ENCODE measurements at regions not wholly inside any gene's neighbourhood (a gene's known extent, or its start where the extent isn't known, plus 50 kb on each side); places are given as distances from the start of the nearest gene placed in this dataset.

DNA sequence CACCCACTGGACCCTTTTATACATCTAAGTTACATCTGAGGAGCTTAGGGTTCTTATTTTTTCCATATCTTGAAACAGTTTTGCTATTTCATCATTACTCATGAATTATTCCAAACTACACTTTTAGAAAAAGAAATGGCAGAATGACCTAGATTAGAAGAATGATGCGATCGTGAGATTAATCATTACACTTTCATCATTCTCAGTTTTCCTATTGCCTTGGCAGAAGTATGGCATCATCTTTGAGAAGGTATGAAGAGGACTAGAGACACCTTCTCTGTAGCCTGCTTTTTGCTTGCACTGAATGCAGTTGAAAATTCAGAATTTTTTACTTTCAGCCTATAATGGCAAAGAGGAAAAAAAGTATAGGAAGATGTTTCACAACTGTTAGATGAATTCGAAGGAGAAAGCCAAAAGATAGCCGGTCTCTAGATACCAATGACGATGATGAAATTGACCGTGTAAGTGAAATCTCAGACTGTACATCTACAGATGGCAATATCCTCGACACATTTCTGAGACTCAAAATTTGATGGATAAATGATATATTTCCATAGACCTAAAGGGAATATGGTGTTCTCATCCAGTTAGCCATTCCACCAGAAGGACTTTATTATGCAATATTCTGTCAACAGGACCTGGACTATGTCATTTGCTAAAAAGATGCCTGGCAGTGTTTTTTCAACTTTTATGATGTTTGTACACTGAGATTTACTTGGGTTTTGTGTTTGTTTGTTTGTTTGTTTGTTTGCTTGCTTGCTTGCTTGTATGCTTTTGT, 191.8 kb downstream of the TOMM20 start:
- no peak for DNase-seq (ENCODE audit: low read depth, low spot score)

DNA sequence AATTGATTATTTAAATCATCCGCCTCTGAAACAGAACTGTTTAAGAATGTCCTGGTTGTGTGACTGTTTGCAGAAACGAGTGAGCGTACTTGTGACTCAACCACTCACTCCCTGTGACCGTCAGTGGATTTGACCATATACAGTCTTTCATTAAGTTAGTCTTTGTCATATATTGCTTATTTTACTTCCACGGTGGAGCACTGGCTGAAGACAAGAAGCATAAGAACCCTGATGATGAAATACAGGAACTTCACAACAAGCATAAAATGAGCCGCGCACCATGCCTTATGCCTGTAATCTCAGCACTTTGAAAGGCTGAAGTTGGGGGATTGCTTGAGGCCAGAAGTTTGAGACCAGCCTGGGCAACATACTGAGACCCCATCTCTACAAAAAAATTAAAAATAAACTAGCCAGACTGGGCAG, 194.0 kb downstream of the TOMM20 start:
- no peak for DNase-seq (ENCODE audit: low read depth, low spot score)

- no peak for DNase-seq (ENCODE audit: low read depth, low spot score)
Observed at GRCh38 chr1:234933475-234933874, 195.2 kb downstream of the TOMM20 start.

DNA sequence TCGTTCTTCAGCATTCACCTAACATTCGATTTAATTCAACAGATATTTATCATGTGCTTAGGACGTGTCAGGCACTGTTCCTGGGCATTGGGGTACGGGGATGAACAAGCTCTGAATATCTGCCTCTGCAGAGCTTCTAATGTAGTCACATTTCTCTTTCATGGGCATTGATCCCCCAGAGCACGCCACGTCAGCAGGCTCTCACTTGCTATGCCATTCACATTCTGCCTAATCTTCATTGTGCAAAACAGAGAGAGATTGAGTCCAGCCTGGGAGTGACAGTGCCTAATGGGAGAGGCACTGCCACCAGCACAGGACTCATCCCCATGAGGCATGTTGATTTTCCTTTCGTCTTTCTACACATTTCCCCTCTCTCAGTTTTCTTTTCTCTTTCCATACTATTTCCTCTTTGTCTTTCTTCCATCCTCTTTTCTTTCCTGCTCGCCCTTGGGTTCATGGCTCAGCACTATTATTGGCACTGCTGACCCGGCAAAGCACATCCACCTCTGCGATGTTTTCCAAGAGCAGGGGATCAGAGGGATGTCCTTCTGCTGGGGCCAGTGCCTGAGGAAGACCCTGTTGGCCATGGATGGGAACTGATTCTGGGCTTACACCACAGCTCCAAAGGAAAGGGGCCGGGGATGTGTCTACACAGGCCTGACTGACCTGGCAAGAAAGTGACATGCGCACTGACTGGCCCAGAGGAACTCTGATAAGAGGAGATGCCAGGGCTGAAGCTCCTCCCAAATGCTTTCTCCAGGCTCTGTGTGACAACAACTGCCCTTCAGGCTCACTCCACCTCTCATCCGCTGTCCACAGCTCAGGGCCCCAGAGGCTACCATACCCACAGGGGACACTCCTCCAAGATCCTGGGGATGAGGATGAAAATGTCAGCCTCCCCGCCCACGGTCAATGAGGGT, 195.9 kb downstream of the TOMM20 start:
- DNase-seq (ENCODE audit: low read depth, low spot score): no peak

GRCh38 chr1:234932106-234932505, 196.5 kb downstream of the TOMM20 start:
- DNase-seq (ENCODE audit: low read depth, low spot score): no peak

DNA sequence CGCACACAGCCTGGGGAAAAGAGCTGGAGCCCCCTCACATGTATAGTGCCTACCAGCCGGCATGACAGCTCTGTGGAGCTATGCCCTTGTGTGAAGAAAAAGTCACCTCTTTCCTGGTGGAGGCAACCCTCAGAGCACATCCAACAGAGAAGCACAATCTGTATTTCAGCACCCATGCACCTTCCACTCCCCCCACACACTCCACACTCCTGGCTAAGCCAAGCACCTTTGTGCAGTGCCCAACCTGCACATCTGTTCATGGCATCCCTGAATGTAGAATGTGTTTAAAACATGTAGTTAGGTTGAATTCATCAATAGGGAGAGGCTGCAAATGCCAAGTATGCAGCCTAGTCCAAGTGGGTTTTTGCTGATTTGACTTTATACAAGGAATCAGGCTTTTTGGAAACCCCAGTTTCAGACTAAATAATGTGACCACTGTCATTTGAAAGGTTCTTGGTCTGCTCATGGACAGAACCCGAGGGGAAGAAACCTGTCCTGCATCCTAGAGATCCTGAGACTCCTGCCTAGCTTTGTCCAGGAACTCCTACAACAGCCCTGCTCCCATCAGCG, 197.1 kb downstream of the TOMM20 start:
- no peak for DNase-seq (ENCODE audit: low read depth, low spot score)

DNA sequence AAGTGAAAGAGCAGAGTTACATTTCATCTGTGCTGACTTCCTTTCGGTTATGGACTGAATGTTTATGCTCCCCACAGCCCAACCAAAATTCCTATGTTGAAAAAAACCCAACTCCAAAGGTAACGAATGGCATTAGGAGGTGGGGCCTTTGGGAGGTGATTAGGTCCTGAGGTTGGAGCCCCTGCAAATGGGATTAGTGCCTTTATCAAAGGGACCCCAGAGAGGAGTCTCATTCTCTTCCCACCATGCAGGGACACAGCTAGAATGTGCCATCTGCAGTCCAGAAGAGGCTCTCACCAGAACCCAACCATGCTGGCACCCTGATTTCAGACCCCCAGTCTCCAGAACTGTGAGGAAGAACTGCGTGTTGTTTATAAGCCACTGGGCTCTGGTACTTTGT, 199.3 kb downstream of the TOMM20 start:
- DNase-seq (ENCODE audit: low read depth, low spot score): no peak

- no peak for DNase-seq (ENCODE audit: low read depth, low spot score)
Observed at GRCh38 chr1:234928642-234929041, 200.0 kb downstream of the TOMM20 start.

- DNase-seq (ENCODE audit: low read depth, low spot score): no peak
Observed at GRCh38 chr1:234927971-234928640, 200.5 kb downstream of the TOMM20 start.

GRCh38 chr1:234927312-234927970, 201.2 kb downstream of the TOMM20 start:
- no peak for DNase-seq (ENCODE audit: low read depth, low spot score)

DNA sequence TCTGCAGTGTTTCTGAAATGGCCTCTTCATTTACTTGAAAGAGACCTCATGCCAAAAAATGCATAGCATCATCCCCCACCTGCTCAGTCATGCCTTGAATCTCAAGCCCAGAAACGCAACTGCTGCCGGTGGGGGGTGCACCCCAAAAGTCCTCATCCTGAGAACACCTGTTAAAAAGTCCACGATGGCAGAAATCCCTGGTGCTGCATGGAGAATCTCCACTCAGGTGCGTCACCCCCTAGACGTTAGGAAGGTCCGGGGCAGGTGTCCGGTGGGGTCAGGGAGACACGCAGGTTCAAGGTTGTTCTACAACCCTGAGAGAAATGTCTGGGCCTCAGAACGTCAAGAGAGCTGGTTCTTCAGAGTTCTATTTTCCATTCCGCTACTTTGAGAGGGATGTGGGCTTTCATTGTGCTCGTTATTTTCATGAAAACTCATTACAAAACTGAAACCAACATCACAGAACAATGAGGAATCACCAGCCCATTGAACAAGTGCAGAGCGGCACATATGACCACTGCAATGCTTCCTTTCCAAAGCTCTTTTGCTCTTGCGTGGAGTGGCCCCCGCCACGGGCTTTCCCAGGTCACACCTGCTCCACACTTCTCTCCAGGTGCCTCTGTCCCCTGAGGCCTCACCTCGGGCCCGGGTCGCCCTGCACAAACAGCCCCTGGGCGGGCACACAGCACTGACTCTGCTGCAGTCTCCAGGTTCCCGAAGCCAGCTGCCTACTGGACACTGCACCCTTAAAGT, 201.9 kb downstream of the TOMM20 start:
- no peak for DNase-seq (ENCODE audit: low read depth, low spot score)

- DNase-seq (ENCODE audit: low read depth, low spot score): no peak
Observed at GRCh38 chr1:234926264-234926558, 202.4 kb downstream of the TOMM20 start.

DNA sequence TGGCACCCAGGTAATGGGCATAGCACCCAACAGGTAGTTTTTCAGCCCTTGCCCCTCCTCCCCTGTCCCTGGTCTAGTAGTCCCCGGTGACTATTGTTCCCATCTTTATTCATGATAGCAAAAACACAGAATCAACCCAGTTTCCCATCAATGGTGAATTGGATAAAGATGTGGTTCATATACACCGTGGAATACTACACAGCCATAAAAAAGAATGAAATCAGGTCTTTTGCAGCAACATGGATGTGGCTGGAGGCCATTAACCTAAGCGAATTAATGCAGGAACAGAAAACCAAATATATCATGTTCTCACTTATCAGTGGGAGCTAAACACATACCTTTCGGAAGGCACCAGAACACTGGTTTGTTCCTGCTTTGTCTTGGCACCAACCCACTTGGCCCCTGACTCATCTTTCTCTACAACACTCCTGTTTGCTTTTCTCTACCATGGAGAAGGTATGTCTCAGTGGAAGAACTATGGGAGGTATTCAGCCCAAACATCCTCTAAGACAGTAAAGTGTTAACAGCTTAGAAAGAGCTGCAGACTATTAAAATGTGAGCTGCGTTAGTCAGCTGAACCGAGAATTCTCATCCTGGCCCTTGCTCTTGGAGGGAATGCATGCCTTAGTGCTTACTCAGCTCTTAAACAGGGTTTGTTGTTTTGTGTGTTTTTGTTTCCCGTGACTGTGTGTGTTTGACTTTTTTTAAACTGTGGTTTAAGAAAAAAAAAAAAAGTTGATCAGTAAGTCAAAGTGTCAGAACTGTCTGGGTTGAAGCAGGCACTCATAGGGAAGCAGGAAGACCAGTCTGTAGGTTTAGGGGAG, 203.0 kb downstream of the TOMM20 start:
- peak; percentile 88 for DNase-seq (ENCODE audit: low read depth, low spot score)

DNA sequence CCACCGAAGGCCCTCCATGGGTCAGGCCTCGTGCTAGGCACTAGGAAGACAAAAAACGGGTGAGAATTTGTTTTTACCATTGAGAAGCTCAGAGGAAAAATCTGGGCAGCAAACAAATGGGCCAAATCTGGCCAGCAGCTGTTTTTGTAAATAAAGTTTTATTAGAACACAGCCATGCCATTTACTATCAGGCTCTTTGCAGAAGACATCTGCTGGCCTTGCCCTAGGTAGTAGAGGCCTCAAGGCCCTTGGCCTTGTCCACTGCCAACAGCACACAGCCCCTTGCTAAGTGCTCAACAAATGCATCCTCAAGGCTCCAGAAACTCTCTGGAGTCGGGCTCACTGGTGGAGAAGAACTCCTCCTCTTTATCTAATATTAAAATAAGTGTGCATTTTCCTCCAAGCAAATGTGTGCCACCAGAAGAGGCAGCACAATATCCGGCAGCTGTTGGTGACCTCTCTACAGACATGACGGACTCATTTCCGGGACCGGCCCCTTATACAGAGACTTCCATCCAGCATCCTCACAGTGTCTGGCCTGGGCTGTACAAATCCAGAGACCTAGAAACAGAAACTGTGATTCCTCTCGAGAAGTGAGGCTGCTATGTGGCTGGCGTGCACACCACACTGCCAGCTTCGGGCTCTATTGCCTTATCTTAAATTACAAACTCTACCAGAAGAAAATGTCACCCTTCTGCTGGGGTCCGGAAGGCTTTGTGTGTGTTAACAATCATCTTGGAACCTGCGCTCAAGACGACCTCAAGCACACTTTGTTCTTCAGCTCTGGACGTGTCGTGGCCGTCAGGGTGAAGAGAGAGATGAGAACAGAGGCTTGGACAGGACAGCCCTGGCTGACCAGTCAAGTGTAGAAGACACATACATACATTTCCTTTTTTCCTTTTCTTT, 203.9 kb downstream of the TOMM20 start:
- DNase-seq (ENCODE audit: low read depth, low spot score): no peak

- DNase-seq (ENCODE audit: low read depth, low spot score): no peak
Observed at GRCh38 chr1:234923626-234924025, 205.0 kb downstream of the TOMM20 start.

GRCh38 chr1:234922987-234923386, 205.7 kb downstream of the TOMM20 start:
- DNase-seq (ENCODE audit: low read depth, low spot score): no peak

DNA sequence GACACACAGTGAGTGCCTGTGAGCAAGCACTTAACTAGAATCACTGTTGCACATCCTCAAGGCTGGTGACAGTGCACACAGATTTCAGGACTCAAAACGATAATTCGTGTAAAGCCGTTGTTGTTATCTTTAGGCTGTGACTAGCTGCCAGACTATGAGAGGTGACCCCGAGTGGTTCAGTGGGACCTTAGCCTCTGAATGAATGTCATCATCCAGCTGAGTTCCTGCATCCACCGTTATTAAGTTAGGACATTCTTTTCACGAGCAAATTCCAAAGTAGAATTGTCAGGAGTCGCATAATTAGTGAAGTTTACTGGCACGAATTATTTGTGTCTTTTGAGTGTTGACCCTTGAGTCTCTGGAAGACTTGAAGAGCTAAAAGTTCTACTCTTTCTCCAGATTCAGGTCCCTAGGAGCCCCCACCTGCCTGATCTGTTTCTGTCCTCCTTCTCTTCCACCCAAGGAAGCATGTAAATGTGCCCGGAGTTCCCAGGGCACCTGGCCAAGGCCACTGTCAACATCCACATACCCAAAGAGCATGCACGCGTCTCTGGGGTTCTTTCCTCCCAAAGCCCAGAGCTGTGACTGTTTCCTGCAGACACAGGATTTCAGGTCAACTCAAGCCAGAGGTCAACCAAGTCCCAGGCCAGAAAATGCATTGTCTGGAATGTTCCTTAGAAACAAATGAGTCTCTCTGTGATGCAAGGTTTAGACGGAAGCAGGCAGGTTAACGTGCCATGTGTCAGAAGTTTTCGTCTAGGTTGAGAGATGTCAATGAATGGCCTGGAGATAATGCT, 207.2 kb downstream of the TOMM20 start:
- DNase-seq (ENCODE audit: low read depth, low spot score): peak; percentile 61

- DNase-seq (ENCODE audit: low read depth, low spot score): no peak
Observed at GRCh38 chr1:234920843-234921140, 207.8 kb downstream of the TOMM20 start.

Measured in pulmonary artery endothelial cell (primary cell).